DMS53 treated with DMSO at 0.1 percent for 48 hours (cell line): ENCODE measurements at regions not wholly inside any gene's neighbourhood (a gene's known extent, or its start where the extent isn't known, plus 50 kb on each side); places are given as distances from the start of the nearest gene placed in this dataset.
A peak's percentile ranks its signal among the peaks of the same experiment; 100 is the strongest.
"Not testable (repeated sequence)": the region's sequence is repeated elsewhere in the genome, so short reads cannot be mapped to it uniquely, and the experiment has no call there.

Source experiments
- DNase-seq: peaks from one replicate; lab custom pipeline; 2025; ENCODE audit not compliant: unreplicated experiment; lab: John Stamatoyannopoulos, UW

DNA sequence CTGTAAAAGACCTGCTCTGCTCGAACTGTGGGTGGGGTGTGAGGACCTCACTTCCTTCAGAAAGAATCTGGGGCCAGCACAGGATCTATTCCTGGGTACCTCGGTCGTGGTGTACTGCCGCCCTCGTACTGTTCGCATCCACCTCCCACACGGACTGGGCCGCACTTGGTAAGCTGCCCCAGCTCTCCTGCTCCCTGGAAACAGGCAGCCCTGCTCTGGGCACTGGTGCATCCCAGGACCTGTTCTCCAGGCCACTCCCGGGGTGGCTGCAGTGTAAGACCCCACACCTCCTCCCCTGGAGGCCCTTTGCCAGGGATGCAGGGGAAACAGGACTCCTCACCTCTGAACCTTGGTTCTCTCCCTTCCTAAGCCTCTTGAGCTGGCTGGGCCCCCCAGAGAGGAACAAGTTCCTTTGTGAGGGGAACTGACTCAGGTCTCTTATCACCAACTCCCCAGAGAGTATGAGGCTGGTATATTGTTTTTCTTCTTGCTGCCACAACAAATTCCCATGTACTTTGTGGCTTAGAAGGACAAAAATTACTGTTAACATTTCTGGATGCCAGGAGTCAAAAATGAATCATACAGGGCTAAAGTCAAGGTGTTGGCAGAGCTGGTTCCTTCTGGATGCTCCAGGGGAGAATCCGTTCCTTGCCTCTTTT, 276.5 kb downstream of the NUAK1 start:
- DNase-seq = no peak

DNA sequence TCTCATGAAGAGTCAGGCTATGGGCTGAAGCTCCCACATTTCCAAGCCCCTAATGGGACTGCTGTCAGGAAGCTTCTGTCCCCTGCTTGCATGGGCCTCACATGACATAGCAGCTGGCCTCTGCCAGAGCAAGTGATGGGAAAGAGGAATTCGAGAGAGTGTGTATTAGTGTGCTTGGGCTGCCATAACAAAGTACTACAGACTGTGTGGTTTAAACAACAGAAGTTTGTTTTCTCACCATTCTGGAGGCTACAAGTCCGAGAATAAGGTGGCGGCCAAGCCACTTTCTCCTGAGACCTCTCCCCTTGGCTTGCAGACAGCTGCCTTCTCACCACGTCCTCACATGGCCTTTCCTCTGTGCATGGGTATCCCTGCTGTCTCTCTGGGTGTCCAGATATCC, 274.4 kb downstream of the NUAK1 start:
- no peak for DNase-seq

DNA sequence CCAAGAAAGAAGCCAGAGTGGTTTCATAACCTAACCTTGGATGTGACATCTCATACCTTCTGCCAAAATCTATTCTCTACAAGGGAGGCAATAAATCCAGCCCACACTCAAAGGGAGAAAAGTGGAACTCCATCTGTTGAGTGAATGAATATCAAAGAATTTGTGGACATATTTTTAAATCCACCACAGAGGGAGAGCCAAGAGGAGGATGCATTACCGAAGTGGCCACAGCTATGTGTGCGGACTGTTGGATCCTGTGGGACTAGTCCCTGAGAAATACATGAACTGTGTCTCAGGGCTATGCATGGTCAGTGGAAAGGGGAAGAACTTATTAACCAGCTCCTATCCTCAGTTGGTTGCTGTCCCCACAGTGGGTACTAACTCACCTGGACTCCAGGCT, 273.9 kb downstream of the NUAK1 start:
- no peak for DNase-seq

DNA sequence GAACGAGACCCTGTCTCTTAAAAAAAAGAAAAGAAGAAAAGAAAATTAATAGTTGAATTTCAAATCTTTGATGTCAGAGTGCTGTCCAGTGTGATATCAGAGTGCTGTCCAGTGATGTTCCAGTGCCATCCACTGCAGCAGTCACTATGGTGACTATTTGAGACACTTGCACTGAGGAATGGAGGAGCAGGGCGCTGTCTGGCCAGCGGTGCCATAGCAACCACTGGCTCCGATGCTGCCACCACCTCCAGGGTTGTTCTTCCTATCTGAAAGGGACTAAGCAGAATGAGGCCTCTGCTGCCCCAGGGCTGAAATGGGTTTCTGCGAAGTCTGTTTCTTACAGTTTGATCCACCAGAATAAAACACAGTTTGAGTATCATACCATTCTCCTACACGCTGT, 272.9 kb downstream of the NUAK1 start:
- DNase-seq = no peak

DNA sequence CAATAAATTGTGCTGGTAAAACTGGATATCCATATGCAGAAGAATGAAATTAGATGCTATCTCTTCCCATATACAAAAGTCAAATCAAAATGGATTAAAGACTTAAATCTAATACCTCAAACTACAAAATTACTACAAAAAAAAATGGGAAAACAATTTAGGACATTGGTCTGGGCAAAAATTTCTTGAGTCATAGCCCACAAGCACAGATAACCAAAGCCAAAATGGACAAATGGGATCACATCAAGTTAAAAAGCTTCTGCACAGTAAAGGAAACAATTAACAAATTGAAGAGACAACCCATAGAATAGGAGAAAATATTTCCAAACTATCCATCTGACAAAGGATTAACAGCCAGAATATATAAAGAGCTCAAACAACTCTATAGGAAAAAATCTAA, 264.6 kb downstream of the NUAK1 start:
- DNase-seq = no peak

DNA sequence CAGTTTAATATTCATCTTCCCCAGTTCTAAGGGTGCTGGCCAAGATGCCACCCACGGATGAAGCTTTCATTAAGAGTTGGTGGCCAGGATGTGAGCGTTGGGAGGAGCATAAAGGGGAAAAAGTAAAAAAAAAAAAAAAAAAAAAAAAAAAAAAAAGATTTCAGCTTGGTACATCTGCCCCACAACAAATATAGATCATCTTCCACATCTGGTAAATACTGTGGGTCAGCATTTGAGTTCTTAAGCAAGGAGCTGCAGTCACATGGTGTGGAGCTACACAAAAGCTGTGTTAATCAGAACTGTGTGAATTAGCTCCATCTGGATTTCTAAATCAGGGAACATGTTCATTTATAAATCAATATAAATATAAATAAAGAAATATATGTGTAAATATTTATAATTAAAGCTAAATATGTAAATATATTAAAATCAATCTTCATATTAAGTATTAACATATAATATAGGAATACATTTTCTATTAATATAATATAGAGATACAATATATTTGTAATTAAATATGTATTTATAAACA, 262.3 kb downstream of the NUAK1 start:
- peak; percentile 24 for DNase-seq

DNA sequence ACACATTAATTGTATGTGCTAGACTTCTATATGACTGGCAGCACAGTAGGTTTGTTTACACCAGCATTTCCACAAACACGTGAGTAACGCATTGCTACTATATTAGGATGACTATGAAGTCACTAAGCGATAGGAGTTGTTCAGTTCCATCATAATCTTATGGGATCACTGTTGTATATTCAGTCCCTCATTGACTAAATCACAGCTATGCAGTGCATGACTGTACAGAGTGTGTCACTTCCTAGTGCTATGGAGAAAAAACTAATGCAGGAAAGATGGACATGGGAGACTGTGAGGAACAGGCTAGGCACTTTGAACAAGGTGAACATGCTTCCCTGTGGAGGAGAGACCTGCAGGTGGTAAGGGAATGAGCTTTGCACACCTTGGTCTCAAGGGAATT, 259.8 kb downstream of the NUAK1 start:
- DNase-seq = no peak

DNA sequence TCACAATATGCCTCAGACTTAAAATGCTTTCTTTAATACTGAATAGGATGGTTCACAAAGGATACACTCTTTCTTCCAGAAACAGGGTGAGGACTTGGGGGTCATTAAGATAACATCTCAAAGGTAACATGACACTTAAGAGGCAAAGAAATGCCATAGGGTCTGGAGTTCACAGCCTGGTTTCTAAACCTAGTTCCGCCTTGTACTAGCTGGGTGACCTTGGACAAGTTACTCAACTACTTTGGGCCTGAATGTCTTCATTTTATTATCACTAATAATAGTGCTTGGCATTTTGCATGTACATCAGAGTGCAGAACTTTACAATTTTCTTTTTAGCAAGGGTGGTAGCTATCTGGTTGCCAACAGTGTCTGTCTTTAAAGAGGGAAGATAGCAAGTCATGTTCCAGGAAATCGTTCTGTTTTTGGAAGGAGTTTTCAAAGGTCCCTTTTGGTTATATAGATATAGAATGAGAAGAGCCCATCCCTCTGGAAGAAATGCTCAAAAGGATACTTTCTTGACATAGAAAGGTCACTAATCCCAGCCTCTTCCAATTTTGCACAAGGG, 257.8 kb downstream of the NUAK1 start:
- DNase-seq = no peak

DNA sequence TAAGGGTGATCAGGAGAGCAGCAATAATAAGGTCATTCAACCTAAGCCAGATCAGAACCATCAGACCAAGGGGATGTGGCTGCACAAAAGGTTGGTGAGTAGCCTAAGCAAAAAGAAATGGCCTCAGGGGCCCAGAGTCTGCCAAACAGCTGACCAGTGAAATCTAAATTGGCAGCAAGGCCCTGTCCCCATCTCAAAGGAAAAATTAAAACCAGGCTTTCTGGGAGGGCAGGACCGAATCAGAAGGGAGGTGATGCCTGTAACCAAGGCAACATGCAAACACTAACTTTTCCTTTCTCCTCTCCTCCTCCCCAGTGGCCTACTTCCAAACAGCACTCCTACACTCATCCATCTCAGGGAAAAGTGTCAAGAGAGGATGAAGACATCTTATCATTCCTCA, 256.4 kb downstream of the NUAK1 start:
- DNase-seq = no peak

DNA sequence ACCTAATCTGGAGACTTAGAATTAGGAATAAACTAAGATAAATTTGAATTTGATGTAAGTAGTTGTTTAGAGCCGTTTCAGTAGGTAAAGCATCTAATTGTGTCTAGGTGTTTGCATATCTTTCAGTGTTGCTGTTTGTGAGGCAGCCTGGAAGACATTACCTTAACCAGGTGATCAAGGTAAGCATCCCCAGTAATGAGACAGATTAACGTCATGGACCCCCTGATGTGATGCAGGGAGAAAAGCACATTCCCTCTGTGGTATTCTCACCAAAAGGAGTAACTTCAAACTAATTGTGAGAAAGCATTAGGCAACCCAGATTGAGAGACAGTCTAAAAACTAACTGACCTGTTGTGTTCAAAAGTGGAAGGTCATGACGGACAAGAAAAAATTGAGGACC, 251.6 kb downstream of the NUAK1 start:
- DNase-seq = no peak

DNA sequence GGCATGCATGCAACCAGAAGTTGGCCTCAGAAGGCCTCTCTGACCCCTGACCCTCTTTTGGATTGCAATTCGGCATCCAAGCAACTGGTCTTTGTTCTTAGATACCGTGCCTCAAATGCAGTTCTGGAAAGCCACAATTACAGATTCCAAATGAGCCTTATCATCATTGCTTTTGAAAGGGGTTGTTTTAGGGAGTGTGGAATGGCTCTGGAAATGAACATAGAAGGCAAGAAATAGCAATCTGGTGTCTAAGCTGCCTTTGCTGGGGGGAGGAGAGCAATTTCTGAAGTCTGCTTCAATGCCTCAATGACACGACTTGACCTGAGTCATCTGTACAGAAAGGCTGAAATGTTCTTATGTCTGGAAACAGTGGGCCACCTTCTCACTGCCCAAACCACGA, 250.1 kb downstream of the NUAK1 start:
- DNase-seq = no peak

DNA sequence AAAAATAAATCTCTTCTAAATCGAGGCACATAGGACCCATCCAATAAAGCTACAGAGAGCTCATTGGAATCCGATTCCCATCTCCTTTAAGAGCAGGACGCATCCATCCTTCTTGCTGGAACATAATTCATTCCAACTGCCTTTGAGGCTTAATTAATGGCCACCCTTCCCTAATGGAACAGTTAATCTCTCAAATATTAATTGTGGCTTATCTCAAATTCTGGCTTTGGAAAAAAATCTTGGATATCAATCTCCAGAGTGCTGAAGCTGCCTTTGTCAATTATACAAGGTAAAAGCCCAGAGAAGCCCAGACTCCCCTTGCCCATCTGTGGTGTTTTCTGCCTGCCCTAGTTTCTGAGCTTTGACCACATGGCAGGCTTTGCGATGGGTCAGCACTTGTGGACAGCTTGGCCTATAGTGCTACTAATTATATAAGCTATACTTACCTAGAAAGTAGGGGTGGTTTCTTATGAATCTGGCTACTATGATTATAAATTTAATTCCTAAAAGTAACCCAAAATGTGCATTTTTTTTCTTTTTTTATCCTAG, 246.3 kb downstream of the NUAK1 start:
- no peak for DNase-seq

DNA sequence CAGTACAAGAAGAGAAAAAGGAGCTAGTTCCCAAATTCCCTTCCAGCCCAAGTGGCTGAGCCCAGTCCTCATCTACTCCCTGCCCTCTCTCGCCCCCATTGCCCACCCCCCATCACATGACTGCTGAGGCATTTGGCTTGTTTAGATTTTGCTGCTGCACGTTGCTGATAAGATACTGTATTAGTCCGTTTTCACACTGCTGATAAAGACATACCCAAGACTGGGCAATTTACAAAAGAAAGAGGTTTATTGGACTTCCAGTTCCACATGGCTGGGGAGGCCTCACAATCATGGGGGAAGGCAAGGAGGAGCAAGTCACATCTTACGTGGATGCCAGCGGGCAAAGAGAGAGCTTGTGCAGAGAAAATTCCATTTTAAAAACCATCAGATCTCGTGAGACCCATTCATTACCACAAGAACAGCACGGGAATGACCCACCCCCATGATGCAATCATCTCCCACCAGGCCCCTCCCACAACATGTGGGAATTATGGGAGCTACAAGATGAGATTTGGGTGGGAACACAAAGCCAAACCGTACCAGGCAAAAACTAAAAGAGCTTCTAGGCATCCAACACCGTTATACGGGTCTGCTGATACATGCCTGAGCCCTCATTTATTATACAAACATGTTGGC, 243.4 kb downstream of the NUAK1 start:
- DNase-seq = not testable (repeated sequence)

DNA sequence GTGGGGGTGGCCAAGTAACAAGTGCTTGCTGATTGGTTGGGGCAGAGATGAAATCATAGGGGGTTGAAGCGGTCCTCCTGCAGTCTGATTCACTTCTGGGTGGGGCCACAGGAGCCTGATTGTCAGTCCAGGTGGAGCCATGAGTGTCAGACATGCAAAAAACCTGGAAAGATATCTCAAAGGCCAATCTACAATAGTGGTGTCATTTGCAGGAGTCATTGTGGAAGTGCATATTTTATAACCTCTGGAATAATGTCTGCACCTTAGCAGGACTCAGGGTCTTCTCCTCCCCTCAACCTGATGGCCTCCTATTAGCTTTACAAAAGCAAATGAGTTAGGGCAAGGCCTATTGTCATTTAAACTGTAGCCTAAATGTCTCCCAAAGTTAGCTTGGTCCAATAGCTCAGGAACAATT, 241.4 kb downstream of the NUAK1 start:
- DNase-seq = no peak

DNA sequence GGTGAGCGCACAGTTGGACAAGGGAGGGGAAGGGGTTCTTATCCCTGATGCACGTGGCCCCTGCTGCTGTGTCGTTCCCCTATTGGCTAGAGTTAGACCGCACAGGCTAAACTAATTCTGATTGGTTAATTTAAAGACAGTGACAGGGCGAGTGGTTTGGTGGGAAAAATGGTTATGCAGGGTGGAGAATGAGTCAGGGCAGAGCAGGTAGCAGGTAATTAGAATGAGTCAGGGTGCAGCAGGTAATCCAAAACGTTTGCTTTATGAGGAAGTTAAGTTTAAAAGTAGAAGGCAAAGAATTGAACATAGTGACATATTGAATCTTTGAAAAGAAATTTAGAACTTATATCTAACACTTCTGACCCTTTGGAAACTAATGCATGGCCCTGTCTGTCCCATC, 240.5 kb downstream of the NUAK1 start:
- DNase-seq = not testable (repeated sequence)

DNA sequence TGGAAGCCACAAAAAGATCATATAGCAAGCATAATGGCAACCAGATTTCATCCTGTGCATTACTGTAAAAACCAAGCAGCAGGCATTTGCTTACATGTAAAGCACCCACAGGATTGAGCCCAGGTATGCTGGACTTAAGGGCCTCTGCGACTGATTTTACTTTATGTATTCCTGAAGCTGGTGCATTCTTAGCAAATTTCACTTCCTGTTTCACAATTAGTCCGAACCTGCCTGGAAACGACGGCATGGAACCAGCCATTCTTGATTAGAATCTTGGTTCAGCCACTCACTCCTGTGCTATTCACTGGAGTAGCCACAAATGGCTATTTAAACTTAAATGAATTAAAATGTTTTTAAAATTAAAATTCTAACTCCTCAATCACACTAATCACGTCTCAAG, 239.2 kb downstream of the NUAK1 start:
- DNase-seq = no peak

DNA sequence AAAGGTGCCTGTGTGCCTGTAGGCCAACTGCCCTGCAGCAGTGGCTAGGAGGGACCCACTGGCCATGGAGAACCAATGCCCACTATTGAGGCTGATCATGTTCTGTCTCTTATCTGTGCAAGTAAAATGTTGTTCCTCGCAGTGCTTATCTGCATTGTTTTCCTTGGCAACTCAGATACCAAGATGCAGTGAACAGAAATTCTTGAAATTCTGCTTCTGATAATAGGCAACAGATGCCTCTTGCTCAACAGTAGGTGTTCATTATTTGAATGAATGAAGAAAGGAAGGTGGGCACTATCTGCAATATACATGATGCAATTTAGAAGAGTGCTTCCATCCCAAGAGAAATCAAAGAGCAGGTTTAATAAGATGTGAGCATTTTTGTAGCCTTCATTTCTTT, 232.2 kb downstream of the NUAK1 start:
- DNase-seq = no peak

DNA sequence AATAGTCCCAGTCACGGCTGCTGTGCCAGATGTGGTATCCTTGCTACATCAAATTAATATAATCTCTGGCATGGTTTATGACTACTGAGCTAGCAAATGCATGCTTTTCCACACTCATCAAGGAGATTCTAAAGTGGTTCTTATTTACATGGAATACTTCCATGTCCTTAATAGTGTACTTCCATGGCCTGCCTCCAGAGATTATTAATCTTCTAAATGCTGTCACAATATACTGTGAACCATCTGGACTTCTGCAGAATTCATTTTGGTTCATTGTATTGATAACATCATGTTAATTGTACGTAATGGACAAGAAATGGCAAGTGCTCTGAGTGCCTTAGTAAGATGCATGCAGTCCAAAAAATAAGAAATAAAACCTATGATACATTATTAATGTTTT, 230.8 kb downstream of the NUAK1 start:
- DNase-seq = no peak

DNA sequence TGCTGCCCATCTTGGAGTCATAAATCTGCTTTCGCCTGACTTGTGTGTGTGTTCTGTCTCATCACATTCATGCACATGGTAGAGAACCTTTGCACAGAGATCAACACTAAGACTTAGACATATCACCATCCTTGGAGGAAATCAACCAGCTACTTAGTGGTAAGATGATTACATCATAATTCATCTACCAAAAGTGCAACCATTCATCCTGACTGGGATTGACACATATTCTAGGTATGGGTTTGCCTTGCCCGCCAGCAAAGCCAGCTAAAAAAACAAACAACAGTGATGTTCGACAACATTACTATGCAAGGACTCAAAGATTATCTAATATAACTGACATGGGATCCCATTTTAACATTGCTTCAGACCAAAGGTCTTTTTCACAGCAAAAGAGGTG, 228.7 kb downstream of the NUAK1 start:
- no peak for DNase-seq

DNA sequence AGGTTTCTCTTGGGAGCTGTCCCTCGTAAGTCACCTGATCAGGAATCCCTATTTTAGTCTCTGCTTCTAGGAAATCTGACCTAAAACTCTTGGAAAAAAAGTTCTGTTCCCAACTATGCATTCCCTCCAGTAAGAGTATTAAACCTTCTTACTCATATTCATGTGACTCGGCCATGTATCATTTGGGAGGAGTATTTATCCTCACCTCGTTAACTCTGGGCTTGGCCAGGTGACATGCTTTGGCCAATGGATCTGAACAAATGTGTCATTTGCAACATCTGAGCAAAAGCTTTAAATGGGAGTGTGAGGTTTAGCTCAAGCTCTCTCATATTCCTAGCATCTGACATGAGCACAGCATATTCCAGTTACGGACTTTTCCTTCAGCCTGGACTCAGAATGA, 226.8 kb downstream of the NUAK1 start:
- no peak for DNase-seq

DNA sequence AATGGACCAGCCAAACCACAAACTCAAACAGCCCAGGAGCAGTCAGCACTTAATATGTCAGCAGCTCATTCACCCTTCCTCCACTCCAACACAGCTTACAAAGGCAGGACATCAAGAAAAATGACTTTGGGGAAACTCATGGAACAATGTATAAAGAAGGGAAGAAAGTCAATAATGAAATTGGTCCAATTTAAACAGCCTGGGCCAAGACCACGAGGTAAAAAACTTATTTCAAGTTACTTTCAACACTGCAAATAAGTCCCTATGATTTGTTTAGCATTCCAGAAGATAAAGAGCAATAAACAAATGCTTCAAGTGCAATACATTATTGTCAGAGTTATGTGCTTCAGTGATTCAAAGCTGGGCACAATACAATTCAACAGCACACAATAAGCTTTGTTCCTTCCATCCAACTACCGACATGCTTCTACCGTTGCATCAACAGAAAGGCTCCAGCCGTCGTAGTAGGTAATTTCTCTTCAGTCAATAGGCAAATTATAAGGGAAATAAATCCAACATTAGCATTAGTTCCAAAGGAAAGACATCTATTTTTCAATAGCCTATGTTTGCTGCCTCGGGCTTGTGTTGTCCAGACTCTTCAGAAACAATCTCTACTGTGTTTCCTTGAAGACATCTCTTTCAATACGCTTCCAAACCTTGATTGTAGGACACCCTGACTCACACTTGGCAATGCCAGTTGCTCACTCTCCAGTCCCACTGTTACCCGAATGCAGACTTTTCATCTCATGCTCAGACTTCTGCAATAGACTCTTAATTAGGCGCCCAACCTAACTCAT, 225.7 kb downstream of the NUAK1 start:
- no peak for DNase-seq
